Upper lobe of right lung (tissue), 1 donor: ENCODE measurements at regions not wholly inside any gene's neighbourhood (a gene's known extent, or its start where the extent isn't known, plus 50 kb on each side); places are given as distances from the start of the nearest gene placed in this dataset.

Experiments used
- ATAC-seq: fragments of 200-7000 bp; cut with Tn5 transposase; one replicate; pipeline ENCODE4 v1.9.1; 2020; ENCODE audit warnings: mild to moderate bottlenecking, moderate library complexity
- DNase-seq: peaks from one replicate; pipeline ENCODE4 v3.0.0-alpha.2; 2020
- H3K27ac ChIP-seq: fragments of 200-600 bp; one replicate; pipeline ENCODE4 v1.8.0; 2022
- H3K27me3 ChIP-seq: fragments of 200-600 bp; one replicate; pipeline ENCODE4 v1.8.0; 2022; ENCODE audit warnings: mild to moderate bottlenecking
- H3K36me3 ChIP-seq: fragments of 200-600 bp; one replicate; pipeline ENCODE4 v1.8.0; 2022
- H3K4me1 ChIP-seq: fragments of 200-600 bp; one replicate; pipeline ENCODE4 v1.8.0; 2022
- H3K4me3 ChIP-seq: fragments of 200-600 bp; one replicate; pipeline ENCODE4 v1.8.0; 2022; ENCODE audit warnings: mild to moderate bottlenecking
- H3K9me3 ChIP-seq: fragments of 200-600 bp; one replicate; pipeline ENCODE4 v1.8.0; 2022
- CTCF ChIP-seq: fragments of 200-600 bp; IDR thresholded peaks from one replicate; pipeline ENCODE4 v1.8.0; 2022; ENCODE audit warnings: antibody characterized with exemption
- intact Hi-C: fragments of 100-400 bp; cut with DNase I; formaldehyde crosslinking; loops from one replicate; pipeline ENCODE4 v1.11.0; 2022
- donor health status: DM: no; HTN: yes; CAD: no; lungs with severe emphysema.

- H3K36me3 ChIP-seq = no peaks in the 10 kb centered on the region
- H3K4me3 ChIP-seq = no peak overlapping the region
- ATAC-seq (no peak), DNase-seq (peak; percentile 45)
- no peak for TF ChIP-seq CTCF
- intact Hi-C loops = no loop called here
- no peaks in the 10 kb centered on the region for H3K4me1 ChIP-seq
- no peaks in the 10 kb centered on the region for H3K27me3 ChIP-seq
- no peaks in the 10 kb centered on the region for H3K9me3 ChIP-seq
- no peak overlapping the region for H3K27ac ChIP-seq
Measured at GRCh38 chr2:126785236-126785635, 113.5 kb upstream of the TEX51 start.

- ATAC-seq (no peak), DNase-seq (no peak)
- TF ChIP-seq CTCF = no peak
- no peaks in the 10 kb centered on the region for H3K4me1 ChIP-seq
- H3K36me3 ChIP-seq = no peaks in the 10 kb centered on the region
- no peak overlapping the region for H3K27ac ChIP-seq
- H3K4me3 ChIP-seq = no peak overlapping the region
- no peaks in the 10 kb centered on the region for H3K9me3 ChIP-seq
- intact Hi-C loops = no loop called here
- H3K27me3 ChIP-seq = no peaks in the 10 kb centered on the region
Measured at GRCh38 chr2:126785862-126786261, 112.8 kb upstream of the TEX51 start.

GRCh38 chr2:126786765-126787164, 111.9 kb upstream of the TEX51 start:
- ATAC-seq (no peak), DNase-seq (peak; percentile 40)
- H3K4me1 ChIP-seq = no peaks in the 10 kb centered on the region
- H3K27ac ChIP-seq = no peak overlapping the region
- H3K36me3 ChIP-seq = no peaks in the 10 kb centered on the region
- intact Hi-C loops = no loop called here
- TF ChIP-seq CTCF = no peak
- no peaks in the 10 kb centered on the region for H3K9me3 ChIP-seq
- no peaks in the 10 kb centered on the region for H3K27me3 ChIP-seq
- no peak overlapping the region for H3K4me3 ChIP-seq

DNA sequence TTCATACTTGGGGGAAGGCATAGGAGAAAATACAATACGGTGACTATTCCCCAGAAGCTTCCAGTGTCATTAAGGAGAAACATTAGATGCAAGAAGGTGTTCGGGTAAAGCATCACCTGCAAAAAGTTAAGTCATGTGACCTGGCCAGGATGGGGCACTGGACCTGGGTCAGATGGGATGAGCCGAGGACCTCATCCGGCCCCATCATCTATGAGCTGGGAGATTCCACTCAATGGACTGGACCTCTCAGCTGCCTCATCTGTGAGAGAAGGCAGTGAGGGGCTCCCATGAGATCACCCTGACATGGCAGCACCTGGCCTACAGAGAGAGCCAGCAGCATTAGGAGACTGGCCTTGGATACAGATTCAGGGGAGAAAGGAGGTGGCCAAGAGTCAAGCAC, 111.4 kb upstream of the TEX51 start:
- H3K27me3 ChIP-seq = no peaks in the 10 kb centered on the region
- no peaks in the 10 kb centered on the region for H3K36me3 ChIP-seq
- no peak for ATAC-seq
- intact Hi-C loops = no loop called here
- H3K4me3 ChIP-seq = no peak overlapping the region
- no peaks in the 10 kb centered on the region for H3K4me1 ChIP-seq
- DNase-seq = no peak
- H3K9me3 ChIP-seq = no peaks in the 10 kb centered on the region
- H3K27ac ChIP-seq = no peak overlapping the region
- no peak for TF ChIP-seq CTCF

GRCh38 chr2:126788113-126788512, 110.6 kb upstream of the TEX51 start:
- no peaks in the 10 kb centered on the region for H3K4me1 ChIP-seq
- no peaks in the 10 kb centered on the region for H3K27me3 ChIP-seq
- ATAC-seq (no peak), DNase-seq (peak; percentile 25)
- H3K4me3 ChIP-seq = no peak overlapping the region
- intact Hi-C loops = no loop called here
- no peaks in the 10 kb centered on the region for H3K9me3 ChIP-seq
- TF ChIP-seq CTCF = no peak
- no peak overlapping the region for H3K27ac ChIP-seq
- no peaks in the 10 kb centered on the region for H3K36me3 ChIP-seq

DNA sequence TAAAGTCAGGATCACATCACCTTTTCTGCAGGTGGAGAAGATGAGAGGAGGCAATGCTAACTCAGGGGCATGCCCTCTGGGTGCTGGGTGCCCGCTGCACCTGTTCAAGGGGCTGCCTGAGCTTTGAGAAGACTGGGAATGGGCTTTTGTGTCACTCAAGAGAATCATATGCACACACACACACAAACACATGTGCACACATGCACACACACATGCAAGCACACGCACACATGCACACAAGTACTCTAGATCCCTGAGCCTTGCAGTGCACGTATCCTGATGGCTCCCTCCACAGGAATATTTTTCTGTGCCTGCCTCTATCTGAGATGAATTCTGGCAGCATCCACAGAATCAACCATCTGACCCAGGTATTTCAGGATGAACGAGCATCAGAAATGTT, 110.0 kb upstream of the TEX51 start:
- Histone ChIP-seq H3K9me3 (no peaks in the 10 kb centered on the region), H3K4me3 (no peak overlapping the region), H3K4me1 (no peaks in the 10 kb centered on the region), H3K27me3 (no peaks in the 10 kb centered on the region), H3K36me3 (no peaks in the 10 kb centered on the region), H3K27ac (no peak overlapping the region)
- intact Hi-C loops = no loop called here
- peak; percentile 23 for DNase-seq
- no peak for ATAC-seq
- no peak for TF ChIP-seq CTCF
